Kidney epithelial cell (primary cell): ENCODE measurements at regions not wholly inside any gene's neighbourhood (a gene's known extent, or its start where the extent isn't known, plus 50 kb on each side); places are given as distances from the start of the nearest gene placed in this dataset.

Experiments
- DNase-seq: peaks from one replicate; pipeline ENCODE4 v3.0.0-alpha.2; 2010; ENCODE audit warnings: low read depth
- H3K27me3 ChIP-seq: 2 replicates; pipeline ENCODE4 v1.6.0; 2011; ENCODE audit warnings: low read length; ENCODE audit not compliant: control insufficient read depth, insufficient read depth
- H3K36me3 ChIP-seq: 2 replicates; pipeline ENCODE4 v1.5.1; 2011; ENCODE audit warnings: low read length; ENCODE audit not compliant: control insufficient read depth, insufficient read depth
- H3K4me3 ChIP-seq: 2 replicates; pipeline ENCODE4 v1.5.1; 2011; ENCODE audit warnings: low read depth, mild to moderate bottlenecking, control low read depth, low read length
- CTCF ChIP-seq: IDR thresholded peaks from 2 replicates; pipeline ENCODE4 v1.5.1; 2011; ENCODE audit warnings: mild to moderate bottlenecking, moderate library complexity, low read length, control low read depth, inconsistent platforms; ENCODE audit not compliant: insufficient read depth, poor library complexity, severe bottlenecking

- DNase-seq = no peak
- no peaks in the 10 kb centered on the region for H3K36me3 ChIP-seq
- no peaks in the 10 kb centered on the region for H3K27me3 ChIP-seq
- no peak for TF ChIP-seq CTCF
- no peak overlapping the region for H3K4me3 ChIP-seq
Measured at GRCh38 chr2:8363161-8363560, 318.7 kb upstream of the ID2 start.

GRCh38 chr2:8364668-8365067 is 317.2 kb upstream of the ID2 start:
- H3K36me3 ChIP-seq = no peaks in the 10 kb centered on the region
- no peak for TF ChIP-seq CTCF
- no peak for DNase-seq
- H3K4me3 ChIP-seq = no peak overlapping the region
- no peaks in the 10 kb centered on the region for H3K27me3 ChIP-seq

GRCh38 chr2:8365331-8365910 is 316.4 kb upstream of the ID2 start:
- H3K27me3 ChIP-seq = no peaks in the 10 kb centered on the region
- H3K36me3 ChIP-seq = no peaks in the 10 kb centered on the region
- no peak for DNase-seq
- TF ChIP-seq CTCF = no peak
- no peak overlapping the region for H3K4me3 ChIP-seq

GRCh38 chr2:8367833-8368232 is 314.0 kb upstream of the ID2 start:
- Histone ChIP-seq H3K27me3 (no peaks in the 10 kb centered on the region), H3K36me3 (no peaks in the 10 kb centered on the region), H3K4me3 (no peak overlapping the region)
- no peak for DNase-seq
- no peak for TF ChIP-seq CTCF

- H3K36me3 ChIP-seq = no peaks in the 10 kb centered on the region
Measured at GRCh38 chr2:8368463-8368862, 313.4 kb upstream of the ID2 start.

More at GRCh38 chr2:8368463-8368862, 313.4 kb upstream of the ID2 start:
- TF ChIP-seq CTCF = no peak
- H3K4me3 ChIP-seq = no peak overlapping the region
- no peak for DNase-seq
- no peaks in the 10 kb centered on the region for H3K27me3 ChIP-seq
